GM18868 (cell line): ENCODE measurements at regions not wholly inside any gene's neighbourhood (a gene's known extent, or its start where the extent isn't known, plus 50 kb on each side); places are given as distances from the start of the nearest gene placed in this dataset.
"Not testable (repeated sequence)": the region's sequence is repeated elsewhere in the genome, so short reads cannot be mapped to it uniquely, and the experiment has no call there.

Experiments used
- ATAC-seq: cut with Tn5 transposase; IDR thresholded peaks from one replicate; pipeline ENCODE4 v1.9.1; 2021; ENCODE audit warnings: mild to moderate bottlenecking, moderate library complexity; ENCODE audit not compliant: unreplicated experiment

GRCh38 chr10:52598936-52599335, 173.6 kb downstream of the MBL2 start:
- ATAC-seq, result no peak

GRCh38 chr10:52599551-52600200, 172.9 kb downstream of the MBL2 start:
- no peak for ATAC-seq

- ATAC-seq, result not testable (repeated sequence)
These were observed 168.5 kb downstream of the MBL2 start for GRCh38 chr10:52604131-52604530.

GRCh38 chr10:52609071-52609470, 163.5 kb downstream of the MBL2 start:
- no peak for ATAC-seq

- no peak for ATAC-seq
These were observed 162.9 kb downstream of the MBL2 start for GRCh38 chr10:52609626-52610240.

GRCh38 chr10:52615331-52615730, 157.3 kb downstream of the MBL2 start:
- no peak for ATAC-seq

- ATAC-seq, result no peak
These were observed 156.7 kb downstream of the MBL2 start for GRCh38 chr10:52615756-52616394.

- no peak for ATAC-seq
These were observed 156.2 kb downstream of the MBL2 start for GRCh38 chr10:52616395-52616764.

GRCh38 chr10:52617346-52617745, 155.2 kb downstream of the MBL2 start:
- ATAC-seq, result no peak

GRCh38 chr10:52619052-52619451, 153.5 kb downstream of the MBL2 start:
- ATAC-seq, result no peak

GRCh38 chr10:52621635-52622079, 150.9 kb downstream of the MBL2 start:
- ATAC-seq, result no peak

- no peak for ATAC-seq
These were observed 148.8 kb downstream of the MBL2 start for GRCh38 chr10:52623761-52624160.

- no peak for ATAC-seq
These were observed 145.3 kb downstream of the MBL2 start for GRCh38 chr10:52627279-52627678.

GRCh38 chr10:52631146-52631545, 141.4 kb downstream of the MBL2 start:
- ATAC-seq, result no peak

GRCh38 chr10:52631648-52632047, 140.9 kb downstream of the MBL2 start:
- ATAC-seq, result no peak

GRCh38 chr10:52632591-52632990, 140.0 kb downstream of the MBL2 start:
- ATAC-seq, result no peak

GRCh38 chr10:52633266-52633665, 139.3 kb downstream of the MBL2 start:
- no peak for ATAC-seq

GRCh38 chr10:52635651-52636050, 136.9 kb downstream of the MBL2 start:
- no peak for ATAC-seq

GRCh38 chr10:52636874-52637273, 135.7 kb downstream of the MBL2 start:
- no peak for ATAC-seq

GRCh38 chr10:52637592-52637991, 135.0 kb downstream of the MBL2 start:
- ATAC-seq, result no peak

- no peak for ATAC-seq
These were observed 132.9 kb downstream of the MBL2 start for GRCh38 chr10:52639652-52640051.

- no peak for ATAC-seq
These were observed 130.4 kb downstream of the MBL2 start for GRCh38 chr10:52642208-52642607.
